ENCODE measurements at regions not wholly inside any gene's neighbourhood (a gene's known extent, or its start where the extent isn't known, plus 50 kb on each side); places are given as distances from the start of the nearest gene placed in this dataset.

DNA sequence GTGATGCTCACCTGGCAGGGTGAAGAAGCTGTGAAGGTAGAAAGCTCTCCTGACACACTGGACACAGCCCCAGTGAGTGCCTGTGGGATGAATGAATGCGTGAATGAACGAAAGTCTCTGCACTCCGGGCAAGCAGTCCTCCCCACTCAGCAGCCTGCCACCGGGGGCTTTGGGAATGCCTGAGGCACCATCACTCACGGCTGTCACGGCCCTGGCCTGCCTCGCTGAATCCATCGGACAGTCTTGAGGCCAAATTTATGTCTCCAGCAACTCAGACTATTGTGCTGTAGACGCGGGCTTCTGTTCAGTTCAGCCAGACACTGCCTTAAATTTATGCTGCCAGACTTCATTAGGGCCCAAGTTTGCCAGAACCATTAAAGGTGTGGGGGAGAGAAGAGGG, 62.9 kb upstream of the TEX51 start:
- TF ChIP-seq, protein P1, sequence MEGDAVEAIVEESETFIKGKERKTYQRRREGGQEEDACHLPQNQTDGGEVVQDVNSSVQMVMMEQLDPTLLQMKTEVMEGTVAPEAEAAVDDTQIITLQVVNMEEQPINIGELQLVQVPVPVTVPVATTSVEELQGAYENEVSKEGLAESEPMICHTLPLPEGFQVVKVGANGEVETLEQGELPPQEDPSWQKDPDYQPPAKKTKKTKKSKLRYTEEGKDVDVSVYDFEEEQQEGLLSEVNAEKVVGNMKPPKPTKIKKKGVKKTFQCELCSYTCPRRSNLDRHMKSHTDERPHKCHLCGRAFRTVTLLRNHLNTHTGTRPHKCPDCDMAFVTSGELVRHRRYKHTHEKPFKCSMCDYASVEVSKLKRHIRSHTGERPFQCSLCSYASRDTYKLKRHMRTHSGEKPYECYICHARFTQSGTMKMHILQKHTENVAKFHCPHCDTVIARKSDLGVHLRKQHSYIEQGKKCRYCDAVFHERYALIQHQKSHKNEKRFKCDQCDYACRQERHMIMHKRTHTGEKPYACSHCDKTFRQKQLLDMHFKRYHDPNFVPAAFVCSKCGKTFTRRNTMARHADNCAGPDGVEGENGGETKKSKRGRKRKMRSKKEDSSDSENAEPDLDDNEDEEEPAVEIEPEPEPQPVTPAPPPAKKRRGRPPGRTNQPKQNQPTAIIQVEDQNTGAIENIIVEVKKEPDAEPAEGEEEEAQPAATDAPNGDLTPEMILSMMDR (conservative IDR thresholded peaks at IDR 0.05; ENCODE audit: low read length) = no peak
- TF ChIP-seq EZH2phosphoT487 (IDR thresholded peaks at IDR 0.05; ENCODE audit: borderline replicate concordance, low read depth, low read length) = no peak

Measured in OCI-LY7 (cell line).